Uterus (tissue), 3 donors: ENCODE measurements at regions not wholly inside any gene's neighbourhood (a gene's known extent, or its start where the extent isn't known, plus 50 kb on each side); places are given as distances from the start of the nearest gene placed in this dataset.

ENCODE experiments used
- DNase-seq, 2 donors: peaks; one replicate each; pipeline ENCODE4 v3.0.0-alpha.2; 2019 to 2020
- H3K27ac ChIP-seq, 2 donors: fragments of 200-600 bp; sonication (generic); 1 replicate in 1 of 2; 2 replicates in 1 of 2; pipeline ENCODE4 v1.5.1; 2016 to 2018
- H3K27me3 ChIP-seq, 2 donors: fragments of 200-600 bp; sonication (generic); one replicate each; pipeline ENCODE4 v1.5.1; 2018 to 2019; ENCODE audit warnings: control low read depth in 1 of 2
- H3K36me3 ChIP-seq, 2 donors: fragments of 200-600 bp; sonication (generic); one replicate each; pipeline ENCODE4 v1.5.1; 2019; ENCODE audit warnings: control low read depth in 1 of 2
- H3K4me1 ChIP-seq, 2 donors: fragments of 200-600 bp; sonication (generic); one replicate each; pipeline ENCODE4 v1.5.1; 2018 to 2019; ENCODE audit warnings: control low read depth in 1 of 2
- H3K4me3 ChIP-seq, 2 donors: fragments of 200-600 bp; sonication (generic); 1 replicate in 1 of 2; 2 replicates in 1 of 2; pipeline ENCODE4 v1.5.1; 2018 to 2019; ENCODE audit warnings: mild to moderate bottlenecking in 1 of 2
- H3K9me3 ChIP-seq, 2 donors: fragments of 200-600 bp; sonication (generic); one replicate each; pipeline ENCODE4 v1.5.1; 2019; ENCODE audit warnings: control low read depth in 1 of 2
- POLR2A ChIP-seq, 2 donors: fragments of 450-650 bp; IDR thresholded peaks; one replicate each; pipeline ENCODE4 v1.6.1; 2016; ENCODE audit warnings: antibody characterized with exemption in 2 of 2, mild to moderate bottlenecking in 1 of 2, moderate library complexity in 1 of 2
- intact Hi-C: fragments of 100-400 bp; cut with DNase I; formaldehyde crosslinking; loops from one replicate; pipeline ENCODE4 v1.15.1; 2023; ENCODE audit warnings: low total_unique reads
- TF ChIP-seq, protein P1 (sequence below), 4 experiments: fragments of 200-600 bp in 2 of 4; fragments of 450-650 bp in 2 of 4; sonication (generic) in 2 of 4; IDR thresholded peaks; one replicate each; pipeline ENCODE4 v1.5.1; 2016 to 2019; ENCODE audit warnings: antibody characterized with exemption in 4 of 4, mild to moderate bottlenecking in 2 of 4, moderate library complexity in 1 of 4
- donor health status: DM: yes; HTN: yes; CAD: no.

DNA sequence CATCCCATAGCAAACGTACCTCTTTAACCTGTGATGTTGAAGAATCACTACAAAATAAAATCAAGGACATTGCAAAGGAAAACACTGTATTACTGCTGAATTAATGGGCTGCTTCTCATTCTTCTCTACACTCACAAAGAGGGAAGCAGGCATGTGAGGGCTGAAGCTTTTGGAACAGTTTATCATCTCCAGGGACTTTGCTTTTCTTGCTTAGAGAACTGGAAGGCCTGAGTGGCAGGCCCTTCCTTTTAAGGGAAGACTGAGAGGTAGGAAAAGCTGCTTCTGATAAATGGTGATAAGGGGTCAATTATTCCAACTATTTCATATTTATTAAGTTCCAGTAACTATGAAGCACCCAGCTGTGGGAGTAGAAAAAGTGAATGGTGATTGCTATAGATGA lies 649.6 kb downstream of the NTRK3 start:
- H3K4me3 ChIP-seq, result no peak overlapping the region
- DNase-seq, result no peak
- TF ChIP-seq POLR2A (IDR thresholded peaks at IDR 0.05), result no peak
- TF ChIP-seq, protein P1, sequence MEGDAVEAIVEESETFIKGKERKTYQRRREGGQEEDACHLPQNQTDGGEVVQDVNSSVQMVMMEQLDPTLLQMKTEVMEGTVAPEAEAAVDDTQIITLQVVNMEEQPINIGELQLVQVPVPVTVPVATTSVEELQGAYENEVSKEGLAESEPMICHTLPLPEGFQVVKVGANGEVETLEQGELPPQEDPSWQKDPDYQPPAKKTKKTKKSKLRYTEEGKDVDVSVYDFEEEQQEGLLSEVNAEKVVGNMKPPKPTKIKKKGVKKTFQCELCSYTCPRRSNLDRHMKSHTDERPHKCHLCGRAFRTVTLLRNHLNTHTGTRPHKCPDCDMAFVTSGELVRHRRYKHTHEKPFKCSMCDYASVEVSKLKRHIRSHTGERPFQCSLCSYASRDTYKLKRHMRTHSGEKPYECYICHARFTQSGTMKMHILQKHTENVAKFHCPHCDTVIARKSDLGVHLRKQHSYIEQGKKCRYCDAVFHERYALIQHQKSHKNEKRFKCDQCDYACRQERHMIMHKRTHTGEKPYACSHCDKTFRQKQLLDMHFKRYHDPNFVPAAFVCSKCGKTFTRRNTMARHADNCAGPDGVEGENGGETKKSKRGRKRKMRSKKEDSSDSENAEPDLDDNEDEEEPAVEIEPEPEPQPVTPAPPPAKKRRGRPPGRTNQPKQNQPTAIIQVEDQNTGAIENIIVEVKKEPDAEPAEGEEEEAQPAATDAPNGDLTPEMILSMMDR (IDR thresholded peaks at IDR 0.05), result no peak
- H3K9me3 ChIP-seq, result no peaks in the 10 kb centered on the region
- H3K27me3 ChIP-seq, result no peaks in the 10 kb centered on the region
- intact Hi-C loops, result no loop called here
- H3K27ac ChIP-seq, result no peak overlapping the region
- H3K36me3 ChIP-seq, result no peaks in the 10 kb centered on the region
- no peaks in the 10 kb centered on the region for H3K4me1 ChIP-seq

DNA sequence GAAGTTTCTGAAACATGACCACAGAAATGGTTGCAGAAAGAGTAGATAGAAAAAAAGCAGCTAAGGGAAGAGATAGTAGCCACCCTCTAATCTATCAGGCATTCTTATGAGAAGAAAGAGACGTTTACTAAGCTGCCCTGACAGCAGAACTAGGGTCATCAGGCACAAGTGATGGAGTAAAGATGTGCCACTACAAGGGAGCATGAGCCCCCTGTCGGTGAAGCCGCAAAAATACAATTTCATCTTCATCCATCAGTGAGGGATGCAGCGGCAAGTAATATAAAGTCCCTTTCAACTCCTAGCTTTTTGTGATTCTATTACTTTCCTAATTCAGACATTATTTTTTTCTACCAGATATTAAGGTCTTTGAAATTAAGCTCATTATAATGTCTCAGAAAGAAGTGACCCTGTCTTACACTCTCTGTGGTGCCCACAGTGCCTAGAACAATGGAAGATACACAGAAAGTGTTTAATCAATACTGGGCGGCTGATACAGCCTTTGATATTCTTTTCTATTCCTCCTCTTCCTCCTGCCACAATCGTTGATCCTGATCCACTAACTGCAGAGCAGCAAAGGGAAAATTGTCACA lies 651.6 kb downstream of the NTRK3 start:
- TF ChIP-seq, protein P1 (IDR thresholded peaks at IDR 0.05), result peak in 1 of 4 experiments; percentile 11
- TF ChIP-seq POLR2A (IDR thresholded peaks at IDR 0.05), result no peak
- Histone ChIP-seq H3K4me3 (no peak overlapping the region), H3K4me1 (no peaks in the 10 kb centered on the region), H3K9me3 (no peaks in the 10 kb centered on the region), H3K27me3 (no peaks in the 10 kb centered on the region), H3K36me3 (no peaks in the 10 kb centered on the region), H3K27ac (no peak overlapping the region)
- DNase-seq, result no peak
- intact Hi-C loops, result no loop called here

DNA sequence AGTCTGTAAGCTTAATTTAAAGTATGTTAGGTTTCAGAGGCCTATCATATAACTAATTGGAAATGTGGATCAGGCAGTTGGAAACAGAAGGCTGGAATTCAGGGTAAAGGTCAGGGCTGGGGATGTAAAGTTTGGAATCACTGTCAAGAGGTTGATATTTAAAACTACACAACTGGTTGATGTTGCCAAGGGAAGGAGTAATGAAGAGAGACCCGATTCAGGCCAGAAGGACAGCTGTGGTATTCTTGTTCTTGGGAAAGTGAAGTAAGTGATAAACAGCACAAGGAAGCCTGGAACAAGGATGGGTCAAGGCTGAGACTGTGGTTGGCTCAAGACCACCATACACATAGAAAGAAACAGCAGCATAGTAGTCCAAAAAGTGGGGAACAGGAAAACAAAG lies 654.2 kb downstream of the NTRK3 start:
- TF ChIP-seq POLR2A (IDR thresholded peaks at IDR 0.05), result no peak
- TF ChIP-seq, protein P1 (IDR thresholded peaks at IDR 0.05), result no peak
- no peaks in the 10 kb centered on the region for H3K4me1 ChIP-seq
- intact Hi-C loops, result no loop called here

DNA sequence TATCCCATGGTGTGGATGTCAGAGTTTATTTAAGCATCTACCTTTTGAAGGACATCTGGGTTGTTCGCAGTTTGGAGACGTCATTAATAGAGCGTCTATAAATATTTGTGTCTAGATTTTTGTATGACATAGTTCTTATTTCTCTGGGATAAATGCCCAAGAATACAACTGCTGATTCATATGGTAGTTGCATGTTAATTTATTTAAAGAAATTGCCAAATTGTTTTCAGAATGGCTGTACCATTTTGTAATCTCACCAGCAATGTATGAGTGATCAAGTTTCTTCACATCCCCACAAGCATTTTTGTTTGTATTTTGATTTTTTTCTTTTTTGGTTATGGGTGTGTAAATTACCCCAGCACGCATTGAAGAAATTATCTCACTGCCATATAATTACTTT lies 656.9 kb downstream of the NTRK3 start:
- TF ChIP-seq POLR2A (IDR thresholded peaks at IDR 0.05), result no peak
- TF ChIP-seq, protein P1 (IDR thresholded peaks at IDR 0.05), result no peak
- no peaks in the 10 kb centered on the region for H3K36me3 ChIP-seq
- H3K27ac ChIP-seq, result no peak overlapping the region
- intact Hi-C loops, result no loop called here
- H3K27me3 ChIP-seq, result no peaks in the 10 kb centered on the region
- DNase-seq, result no peak
- no peaks in the 10 kb centered on the region for H3K4me1 ChIP-seq
- no peaks in the 10 kb centered on the region for H3K9me3 ChIP-seq
- no peak overlapping the region for H3K4me3 ChIP-seq

More for the DNA sequence above, 654.2 kb downstream of the NTRK3 start:
- no peaks in the 10 kb centered on the region for H3K36me3 ChIP-seq
- no peak overlapping the region for H3K27ac ChIP-seq
- no peaks in the 10 kb centered on the region for H3K27me3 ChIP-seq
- no peak overlapping the region for H3K4me3 ChIP-seq
- H3K9me3 ChIP-seq, result no peaks in the 10 kb centered on the region
- no peak for DNase-seq

DNA sequence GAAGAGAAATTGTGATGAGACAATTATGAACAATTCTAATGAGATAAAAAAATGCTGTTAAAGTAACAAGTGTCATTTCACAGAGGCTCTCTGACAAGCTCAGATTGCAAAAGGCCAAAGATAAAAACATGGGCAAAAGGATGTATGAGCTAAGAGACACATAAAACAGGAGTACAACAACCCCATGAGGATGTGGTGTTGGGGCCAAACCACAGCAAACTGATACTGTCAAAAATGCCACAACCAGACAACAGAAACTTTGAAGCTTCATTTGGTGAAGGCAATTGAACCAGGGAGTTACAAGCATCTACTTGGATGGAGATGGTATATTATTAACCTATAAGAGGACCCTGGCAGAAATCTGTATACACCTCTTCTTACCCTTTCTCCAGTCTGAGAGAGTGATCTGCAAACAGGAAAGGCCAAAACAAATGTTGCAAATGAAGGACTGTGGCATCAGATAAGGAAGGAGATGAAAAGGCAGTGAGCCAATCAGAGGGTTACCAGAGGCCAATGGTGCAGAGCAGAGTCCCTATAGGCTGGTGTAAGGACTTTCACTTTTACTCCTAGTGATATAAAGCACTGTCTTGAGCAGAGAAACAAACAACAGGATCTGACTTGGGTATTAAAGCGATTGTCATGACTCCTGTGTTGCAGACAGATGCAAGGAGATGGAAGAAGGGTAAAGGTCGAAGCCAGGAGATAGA lies 659.0 kb downstream of the NTRK3 start:
- no peak for DNase-seq
- no peak overlapping the region for H3K27ac ChIP-seq
- no peaks in the 10 kb centered on the region for H3K4me1 ChIP-seq
- H3K9me3 ChIP-seq, result no peaks in the 10 kb centered on the region
- H3K36me3 ChIP-seq, result no peaks in the 10 kb centered on the region
- intact Hi-C loops, result no loop called here
- H3K27me3 ChIP-seq, result no peaks in the 10 kb centered on the region
- no peak for TF ChIP-seq POLR2A (IDR thresholded peaks at IDR 0.05)
- TF ChIP-seq, protein P1 (IDR thresholded peaks at IDR 0.05), result no peak
- H3K4me3 ChIP-seq, result no peak overlapping the region
